ENCODE measurements at regions not wholly inside any gene's neighbourhood (a gene's known extent, or its start where the extent isn't known, plus 50 kb on each side); places are given as distances from the start of the nearest gene placed in this dataset.

DNA sequence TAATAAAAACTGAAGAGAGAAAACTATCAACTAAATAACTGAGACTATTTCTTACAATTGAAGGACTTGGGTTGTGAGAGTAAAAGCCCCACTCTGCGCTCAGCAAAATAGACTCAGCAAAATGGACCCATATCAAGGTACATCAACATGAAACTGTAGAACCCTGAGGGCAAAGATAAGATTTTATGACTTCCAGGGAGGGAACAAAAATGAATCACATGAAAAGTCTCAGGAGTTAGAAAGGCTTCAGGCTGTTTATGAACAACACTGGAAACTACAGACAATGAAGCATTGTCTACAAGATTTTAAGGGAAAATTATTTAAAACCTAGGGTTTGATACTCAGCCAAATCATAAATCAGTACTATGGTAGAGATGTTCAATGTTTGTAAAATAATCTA lies 434.3 kb downstream of the PTPRC start:
- H4K20me1 ChIP-seq (ENCODE audit: low read depth), result no peaks in the 10 kb centered on the region
- no peak overlapping the region for H2AFZ ChIP-seq (replicated peaks)
- no peak overlapping the region for H3K27ac ChIP-seq
- Mint-ChIP-seq H3K27ac (no peak overlapping the region), H3K36me3 (no peaks in the 10 kb centered on the region), H3K27me3 (ENCODE audit: insufficient read depth, low read depth) (no peaks in the 10 kb centered on the region), H3K4me1 (no peaks in the 10 kb centered on the region), H3K4me3 (no peak overlapping the region), H3K9me3 (no peaks in the 10 kb centered on the region)
- H3K4me1 ChIP-seq, result no peaks in the 10 kb centered on the region
- no peaks in the 10 kb centered on the region for H3K79me2 ChIP-seq (ENCODE audit: low read depth)
- no peaks in the 10 kb centered on the region for H3K9me3 ChIP-seq (ENCODE audit: low read depth)
- no peak for TF ChIP-seq EZH2phosphoT487 (IDR thresholded peaks at IDR 0.05)
- no peak overlapping the region for H3K4me2 ChIP-seq
- no peaks in the 10 kb centered on the region for H3K27me3 ChIP-seq
- no peaks in the 10 kb centered on the region for H3K36me3 ChIP-seq
- H3K4me3 ChIP-seq, result no peak overlapping the region
- DNase-seq (ENCODE audit: low spot score), result no peak
- no peak overlapping the region for H3K9ac ChIP-seq
- no peaks in the 10 kb centered on the region for H3F3A ChIP-seq (ENCODE audit: low read depth)

DNA sequence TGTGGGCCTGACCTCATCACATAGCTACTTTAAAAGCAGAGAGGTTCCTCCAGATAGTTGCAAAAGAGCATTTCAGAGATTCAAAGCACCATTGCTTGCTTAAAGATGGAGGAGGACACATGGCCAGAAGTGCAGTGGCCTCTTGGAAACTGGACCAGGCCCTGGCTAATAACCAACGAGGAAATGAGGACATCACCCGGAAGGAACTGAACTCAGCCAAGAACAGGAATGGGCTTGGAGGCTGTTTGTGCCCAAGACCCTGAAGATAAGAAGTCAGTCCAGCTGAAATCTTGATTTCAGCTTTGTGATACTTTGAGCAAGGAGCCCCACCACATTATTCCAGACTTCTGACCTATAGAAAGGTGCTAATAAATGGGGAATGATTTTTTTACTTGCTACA lies 437.0 kb downstream of the PTPRC start:
- H2AFZ ChIP-seq (replicated peaks), result no peak overlapping the region
- H3K27ac ChIP-seq, result no peak overlapping the region
- Mint-ChIP-seq H3K36me3 (no peaks in the 10 kb centered on the region), H3K4me3 (no peak overlapping the region), H3K9me3 (no peaks in the 10 kb centered on the region), H3K27me3 (ENCODE audit: insufficient read depth, low read depth) (no peaks in the 10 kb centered on the region), H3K4me1 (no peaks in the 10 kb centered on the region), H3K27ac (no peak overlapping the region)
- no peaks in the 10 kb centered on the region for H3K27me3 ChIP-seq
- H3K4me2 ChIP-seq, result no peak overlapping the region
- no peak overlapping the region for H3K4me3 ChIP-seq
- no peaks in the 10 kb centered on the region for H3K4me1 ChIP-seq
- H4K20me1 ChIP-seq (ENCODE audit: low read depth), result no peaks in the 10 kb centered on the region
- no peak for DNase-seq (ENCODE audit: low spot score)
- no peaks in the 10 kb centered on the region for H3K36me3 ChIP-seq
- H3K9ac ChIP-seq, result no peak overlapping the region
- no peaks in the 10 kb centered on the region for H3F3A ChIP-seq (ENCODE audit: low read depth)
- no peaks in the 10 kb centered on the region for H3K79me2 ChIP-seq (ENCODE audit: low read depth)
- no peak for TF ChIP-seq EZH2 (IDR thresholded peaks at IDR 0.05)
- H3K9me3 ChIP-seq (ENCODE audit: low read depth), result no peaks in the 10 kb centered on the region

- no peaks in the 10 kb centered on the region for H3K27me3 ChIP-seq
- H4K20me1 ChIP-seq (ENCODE audit: low read depth), result no peaks in the 10 kb centered on the region
- H3K9ac ChIP-seq, result no peak overlapping the region
- no peaks in the 10 kb centered on the region for H3K36me3 ChIP-seq
- no peaks in the 10 kb centered on the region for H3F3A ChIP-seq (ENCODE audit: low read depth)
- Mint-ChIP-seq H3K9me3 (no peaks in the 10 kb centered on the region), H3K36me3 (no peaks in the 10 kb centered on the region), H3K4me3 (no peak overlapping the region), H3K27ac (no peak overlapping the region), H3K27me3 (ENCODE audit: insufficient read depth, low read depth) (no peaks in the 10 kb centered on the region), H3K4me1 (no peaks in the 10 kb centered on the region)
- H3K4me3 ChIP-seq, result no peak overlapping the region
- H3K4me2 ChIP-seq, result no peak overlapping the region
- H3K79me2 ChIP-seq (ENCODE audit: low read depth), result no peaks in the 10 kb centered on the region
- TF ChIP-seq EZH2phosphoT487 (IDR thresholded peaks at IDR 0.05) (no peak), EZH2 (IDR thresholded peaks at IDR 0.05) (no peak)
- TF ChIP-seq, protein P1, sequence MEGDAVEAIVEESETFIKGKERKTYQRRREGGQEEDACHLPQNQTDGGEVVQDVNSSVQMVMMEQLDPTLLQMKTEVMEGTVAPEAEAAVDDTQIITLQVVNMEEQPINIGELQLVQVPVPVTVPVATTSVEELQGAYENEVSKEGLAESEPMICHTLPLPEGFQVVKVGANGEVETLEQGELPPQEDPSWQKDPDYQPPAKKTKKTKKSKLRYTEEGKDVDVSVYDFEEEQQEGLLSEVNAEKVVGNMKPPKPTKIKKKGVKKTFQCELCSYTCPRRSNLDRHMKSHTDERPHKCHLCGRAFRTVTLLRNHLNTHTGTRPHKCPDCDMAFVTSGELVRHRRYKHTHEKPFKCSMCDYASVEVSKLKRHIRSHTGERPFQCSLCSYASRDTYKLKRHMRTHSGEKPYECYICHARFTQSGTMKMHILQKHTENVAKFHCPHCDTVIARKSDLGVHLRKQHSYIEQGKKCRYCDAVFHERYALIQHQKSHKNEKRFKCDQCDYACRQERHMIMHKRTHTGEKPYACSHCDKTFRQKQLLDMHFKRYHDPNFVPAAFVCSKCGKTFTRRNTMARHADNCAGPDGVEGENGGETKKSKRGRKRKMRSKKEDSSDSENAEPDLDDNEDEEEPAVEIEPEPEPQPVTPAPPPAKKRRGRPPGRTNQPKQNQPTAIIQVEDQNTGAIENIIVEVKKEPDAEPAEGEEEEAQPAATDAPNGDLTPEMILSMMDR (IDR thresholded peaks at IDR 0.05), result no peak
- H2AFZ ChIP-seq (replicated peaks), result no peak overlapping the region
- no peak overlapping the region for H3K27ac ChIP-seq
- no peaks in the 10 kb centered on the region for H3K9me3 ChIP-seq (ENCODE audit: low read depth)
- H3K4me1 ChIP-seq, result no peaks in the 10 kb centered on the region
- no peak for DNase-seq (ENCODE audit: low spot score)
Measured at GRCh38 chr1:199079994-199080393, 441.2 kb downstream of the PTPRC start.

DNA sequence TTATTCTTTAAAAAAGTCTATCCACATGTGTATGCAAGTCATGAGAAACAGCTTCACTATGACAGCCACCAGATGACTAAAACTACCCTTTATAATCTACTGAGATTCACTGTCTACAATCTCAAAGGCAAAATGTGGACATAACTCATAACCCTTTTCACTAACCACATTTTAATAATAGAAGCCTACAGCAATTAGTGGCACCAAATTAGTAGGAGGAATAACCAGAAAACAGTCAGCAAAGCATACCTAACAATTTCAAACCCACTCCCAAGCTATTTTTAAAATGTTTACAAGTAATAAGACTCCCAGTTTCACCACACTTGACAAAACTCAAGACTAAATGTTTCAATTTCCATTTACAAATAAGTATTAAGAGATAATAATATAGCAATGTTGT lies 442.9 kb downstream of the PTPRC start:
- TF ChIP-seq EZH2 (IDR thresholded peaks at IDR 0.05) (no peak), EZH2phosphoT487 (IDR thresholded peaks at IDR 0.05) (no peak)
- TF ChIP-seq, protein P1 (IDR thresholded peaks at IDR 0.05), result no peak
- Histone ChIP-seq H3K4me2 (no peak overlapping the region), H3K4me1 (no peaks in the 10 kb centered on the region), H3F3A (ENCODE audit: low read depth) (no peaks in the 10 kb centered on the region), H3K27ac (no peak overlapping the region), H3K79me2 (ENCODE audit: low read depth) (no peaks in the 10 kb centered on the region), H3K9ac (no peak overlapping the region), H3K36me3 (no peaks in the 10 kb centered on the region), H3K27me3 (no peaks in the 10 kb centered on the region), H3K4me3 (no peak overlapping the region), H4K20me1 (ENCODE audit: low read depth) (no peaks in the 10 kb centered on the region), H3K9me3 (ENCODE audit: low read depth) (no peaks in the 10 kb centered on the region), H2AFZ (replicated peaks) (no peak overlapping the region)
- no peaks in the 10 kb centered on the region for H3K36me3 Mint-ChIP-seq
- no peaks in the 10 kb centered on the region for H3K9me3 Mint-ChIP-seq
- no peak for DNase-seq (ENCODE audit: low spot score)
- no peaks in the 10 kb centered on the region for H3K4me1 Mint-ChIP-seq
- H3K27me3 Mint-ChIP-seq (ENCODE audit: insufficient read depth, low read depth), result no peaks in the 10 kb centered on the region
- no peak overlapping the region for H3K4me3 Mint-ChIP-seq
- H3K27ac Mint-ChIP-seq, result no peak overlapping the region

Measured in neural progenitor cell (in vitro differentiated cells).